Colonic mucosa (tissue), 4 donors: ENCODE measurements at regions not wholly inside any gene's neighbourhood (a gene's known extent, or its start where the extent isn't known, plus 50 kb on each side); places are given as distances from the start of the nearest gene placed in this dataset.
"Not testable (repeated sequence)": the region's sequence is repeated elsewhere in the genome, so short reads cannot be mapped to it uniquely, and the experiment has no call there.

ENCODE experiments used
- DNase-seq: peaks from one replicate; pipeline ENCODE4 v3.0.0-alpha.2; 2020
- H3K27ac ChIP-seq: fragments of 200-600 bp; one replicate; pipeline ENCODE4 v1.8.0; 2021
- H3K27me3 ChIP-seq: fragments of 200-600 bp; one replicate; pipeline ENCODE4 v1.8.0; 2021
- H3K36me3 ChIP-seq: fragments of 200-600 bp; one replicate; pipeline ENCODE4 v1.8.0; 2021
- H3K4me1 ChIP-seq: fragments of 200-600 bp; one replicate; pipeline ENCODE4 v1.8.0; 2021; ENCODE audit warnings: mild to moderate bottlenecking
- H3K4me3 ChIP-seq: fragments of 200-600 bp; one replicate; pipeline ENCODE4 v1.8.0; 2021
- H3K9ac ChIP-seq, 2 donors: one replicate each; pipeline ENCODE4 v1.7.0; 2013; ENCODE audit warnings: control low read depth in 2 of 2, low read depth in 2 of 2, low read length in 2 of 2
- H3K9me3 ChIP-seq: fragments of 200-600 bp; one replicate; pipeline ENCODE4 v1.8.0; 2021
- intact Hi-C: fragments of 100-400 bp; cut with DNase I; formaldehyde crosslinking; loops from one replicate; pipeline ENCODE4 v1.14.1; 2022
- TF ChIP-seq, protein P1 (sequence below): fragments of 200-600 bp; IDR thresholded peaks from one replicate; pipeline ENCODE4 v1.8.0; 2022; ENCODE audit warnings: antibody characterized with exemption, mild to moderate bottlenecking
- donor health status: healthy.
- donor health status: DM: no; HTN: no; CAD: no.
- donor health status: DM: no; HTN: no; CAD: no.

GRCh38 chr17:6928193-6928592, 67.7 kb upstream of the ALOX12 start:
- intact Hi-C loops, result no loop called here
- Histone ChIP-seq H3K4me3 (no peak overlapping the region), H3K27ac (no peak overlapping the region), H3K9me3 (no peaks in the 10 kb centered on the region), H3K27me3 (no peaks in the 10 kb centered on the region), H3K4me1 (no peaks in the 10 kb centered on the region), H3K9ac (no peak overlapping the region), H3K36me3 (no peaks in the 10 kb centered on the region)
- TF ChIP-seq, protein P1, sequence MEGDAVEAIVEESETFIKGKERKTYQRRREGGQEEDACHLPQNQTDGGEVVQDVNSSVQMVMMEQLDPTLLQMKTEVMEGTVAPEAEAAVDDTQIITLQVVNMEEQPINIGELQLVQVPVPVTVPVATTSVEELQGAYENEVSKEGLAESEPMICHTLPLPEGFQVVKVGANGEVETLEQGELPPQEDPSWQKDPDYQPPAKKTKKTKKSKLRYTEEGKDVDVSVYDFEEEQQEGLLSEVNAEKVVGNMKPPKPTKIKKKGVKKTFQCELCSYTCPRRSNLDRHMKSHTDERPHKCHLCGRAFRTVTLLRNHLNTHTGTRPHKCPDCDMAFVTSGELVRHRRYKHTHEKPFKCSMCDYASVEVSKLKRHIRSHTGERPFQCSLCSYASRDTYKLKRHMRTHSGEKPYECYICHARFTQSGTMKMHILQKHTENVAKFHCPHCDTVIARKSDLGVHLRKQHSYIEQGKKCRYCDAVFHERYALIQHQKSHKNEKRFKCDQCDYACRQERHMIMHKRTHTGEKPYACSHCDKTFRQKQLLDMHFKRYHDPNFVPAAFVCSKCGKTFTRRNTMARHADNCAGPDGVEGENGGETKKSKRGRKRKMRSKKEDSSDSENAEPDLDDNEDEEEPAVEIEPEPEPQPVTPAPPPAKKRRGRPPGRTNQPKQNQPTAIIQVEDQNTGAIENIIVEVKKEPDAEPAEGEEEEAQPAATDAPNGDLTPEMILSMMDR, result no peak
- no peak for DNase-seq

DNA sequence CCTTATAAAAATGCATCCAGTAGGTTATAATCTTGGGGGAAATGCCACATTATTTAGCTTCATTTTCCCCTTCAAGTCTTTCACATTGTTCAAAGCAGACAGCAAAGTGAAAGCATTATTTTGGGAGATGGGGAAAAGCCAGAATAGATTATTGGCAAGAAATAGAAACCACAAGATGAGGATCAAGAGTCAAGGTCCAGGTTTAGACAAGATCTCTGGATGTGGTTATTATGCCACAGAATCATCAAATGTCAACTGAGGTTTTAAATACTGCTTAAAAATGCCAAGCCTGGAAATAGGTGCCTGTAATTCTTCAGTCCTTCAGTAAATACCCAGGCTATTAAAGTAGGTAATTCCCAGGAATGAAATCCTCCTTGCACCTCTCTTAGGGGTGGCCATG, 65.1 kb upstream of the ALOX12 start:
- intact Hi-C loops, result no loop called here
- TF ChIP-seq, protein P1, result no peak
- DNase-seq, result no peak
- H3K27ac ChIP-seq, result no peak overlapping the region
- H3K36me3 ChIP-seq, result no peaks in the 10 kb centered on the region
- no peak overlapping the region for H3K9ac ChIP-seq
- no peaks in the 10 kb centered on the region for H3K4me1 ChIP-seq
- no peaks in the 10 kb centered on the region for H3K27me3 ChIP-seq
- H3K9me3 ChIP-seq, result no peaks in the 10 kb centered on the region
- no peak overlapping the region for H3K4me3 ChIP-seq

- H3K36me3 ChIP-seq, intact Hi-C loops, H3K4me1 ChIP-seq, H3K27me3 ChIP-seq, H3K4me3 ChIP-seq, DNase-seq, H3K27ac ChIP-seq, H3K9ac ChIP-seq, H3K9me3 ChIP-seq: not testable (repeated sequence)
These were observed 61.3 kb upstream of the ALOX12 start for GRCh38 chr17:6934544-6934943.

- peak; percentile 42 for DNase-seq
- no peaks in the 10 kb centered on the region for H3K9me3 ChIP-seq
- peak overlapping the region; percentile 42 to 46 for H3K9ac ChIP-seq
- H3K27me3 ChIP-seq, result no peaks in the 10 kb centered on the region
- no peaks in the 10 kb centered on the region for H3K36me3 ChIP-seq
- H3K27ac ChIP-seq, result peak overlapping the region; percentile 40
- TF ChIP-seq, protein P1, result no peak
- peak overlapping the region; percentile 22 for H3K4me3 ChIP-seq
- no peaks in the 10 kb centered on the region for H3K4me1 ChIP-seq
- intact Hi-C loops, result no loop called here
These were observed 59.4 kb upstream of the ALOX12 start for GRCh38 chr17:6936370-6937028.

DNA sequence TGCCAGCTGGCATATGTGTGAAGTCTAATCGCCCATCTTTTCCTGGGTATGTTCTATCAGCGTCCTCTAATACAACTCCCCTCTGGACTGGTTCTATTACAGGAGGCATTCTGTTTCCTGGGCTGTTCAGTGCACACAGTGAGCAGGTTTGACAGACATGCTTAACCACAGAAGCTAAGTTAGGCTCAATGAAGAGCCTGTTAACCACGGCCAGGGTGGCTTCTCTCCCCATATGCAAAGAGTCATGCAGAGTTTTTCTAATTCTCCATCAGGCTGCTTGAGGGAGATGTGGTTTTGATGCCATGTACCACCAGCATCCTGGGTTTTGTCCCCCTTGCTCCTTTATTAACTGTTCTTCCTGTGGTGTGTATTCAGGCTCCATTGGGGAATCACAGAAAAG, 57.2 kb upstream of the ALOX12 start:
- H3K36me3 ChIP-seq, result no peaks in the 10 kb centered on the region
- H3K27ac ChIP-seq, result no peak overlapping the region
- no peak overlapping the region for H3K4me3 ChIP-seq
- no peaks in the 10 kb centered on the region for H3K27me3 ChIP-seq
- H3K9ac ChIP-seq, result no peak overlapping the region
- no peaks in the 10 kb centered on the region for H3K4me1 ChIP-seq
- DNase-seq, result no peak
- TF ChIP-seq, protein P1, result no peak
- H3K9me3 ChIP-seq, result no peaks in the 10 kb centered on the region
- intact Hi-C loops, result no loop called here

DNA sequence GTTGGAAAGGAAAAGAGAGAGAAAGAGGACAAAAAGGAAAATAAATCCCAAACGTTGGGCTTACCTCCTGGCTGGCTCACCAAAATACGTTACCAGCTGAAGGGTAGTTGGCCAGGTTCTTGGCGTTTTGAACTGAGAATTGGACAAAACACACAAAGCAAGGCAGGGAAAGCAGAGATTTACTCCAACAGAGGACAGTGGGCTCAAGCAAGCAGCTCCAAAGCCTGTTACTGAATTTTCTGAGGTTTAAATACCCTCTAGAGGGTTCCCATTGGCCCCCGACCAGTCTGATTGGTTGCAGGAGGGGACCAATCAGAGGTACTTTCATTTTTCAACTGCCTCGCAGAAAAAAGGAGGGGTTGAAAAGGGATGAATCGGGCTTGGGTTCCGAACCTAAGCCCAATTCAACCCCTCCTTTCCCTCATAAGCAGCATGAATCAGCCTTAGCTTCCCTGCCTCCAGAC, 55.6 kb upstream of the ALOX12 start:
- intact Hi-C loops, result no loop called here
- Histone ChIP-seq H3K4me1 (no peaks in the 10 kb centered on the region), H3K27ac (no peak overlapping the region)

More for the DNA sequence above, 55.6 kb upstream of the ALOX12 start:
- TF ChIP-seq, protein P1, result no peak
- Histone ChIP-seq H3K9ac (peak overlapping the region in 1 of 2 donors; percentile 12), H3K9me3 (no peaks in the 10 kb centered on the region), H3K27me3 (no peaks in the 10 kb centered on the region), H3K4me3 (peak overlapping the region; percentile 1), H3K36me3 (no peaks in the 10 kb centered on the region)
- DNase-seq, result no peak
